Muscle of leg (tissue), 3 donors: ENCODE measurements at regions not wholly inside any gene's neighbourhood (a gene's known extent, or its start where the extent isn't known, plus 50 kb on each side); places are given as distances from the start of the nearest gene placed in this dataset.

Experiments used
- DNase-seq: peaks from one replicate; pipeline ENCODE4 v3.0.0; 2013
- H3K27ac ChIP-seq: one replicate; pipeline ENCODE4 v1.5.1; 2013; ENCODE audit warnings: mild to moderate bottlenecking, low read length, control low read depth
- H3K27me3 ChIP-seq: one replicate; pipeline ENCODE4 v1.6.1; 2013; ENCODE audit warnings: low read length; ENCODE audit not compliant: control insufficient read depth, insufficient read depth
- H3K36me3 ChIP-seq: one replicate; pipeline ENCODE4 v1.6.1; 2013; ENCODE audit warnings: low read length; ENCODE audit not compliant: control insufficient read depth, insufficient read depth
- H3K4me1 ChIP-seq: one replicate; pipeline ENCODE4 v1.6.1; 2013; ENCODE audit warnings: low read length; ENCODE audit not compliant: control insufficient read depth, insufficient read depth
- H3K4me3 ChIP-seq: one replicate; pipeline ENCODE4 v1.5.1; 2013; ENCODE audit warnings: low read length, control low read depth
- H3K9me3 ChIP-seq: replicated peaks from 2 replicates; pipeline ENCODE4 v1.6.1; 2013; ENCODE audit warnings: low read depth, low read length; ENCODE audit not compliant: control insufficient read depth
- WGBS: methylation state at CpG from one replicate; pipeline ENCODE4 v1.1.5; 2013; ENCODE audit warnings: missing lambda C conversion rate; ENCODE audit not compliant: insufficient coverage; 5-methylcytosine and 5-hydroxymethylcytosine counted together

GRCh38 chr20:60899320-60899719 is 352.7 kb upstream of the CDH4 start:
- DNase-seq, result no peak
- no peaks in the 10 kb centered on the region for H3K4me1 ChIP-seq
- H3K9me3 ChIP-seq, result peaks cover 7% of the 10 kb centered on the region
- no peak overlapping the region for H3K27ac ChIP-seq
- H3K27me3 ChIP-seq, result no peaks in the 10 kb centered on the region
- H3K36me3 ChIP-seq, result no peaks in the 10 kb centered on the region
- H3K4me3 ChIP-seq, result no peak overlapping the region
- WGBS, result 60% methylated on average over 2 of the region's 2 CpGs

GRCh38 chr20:60900618-60901017 is 351.4 kb upstream of the CDH4 start:
- DNase-seq, result no peak
- no peaks in the 10 kb centered on the region for H3K4me1 ChIP-seq
- no peak overlapping the region for H3K27ac ChIP-seq
- no peak overlapping the region for H3K4me3 ChIP-seq
- 42% methylated on average over 2 of the region's 5 CpGs for WGBS
- H3K9me3 ChIP-seq, result peaks cover 7% of the 10 kb centered on the region
- no peaks in the 10 kb centered on the region for H3K36me3 ChIP-seq
- H3K27me3 ChIP-seq, result no peaks in the 10 kb centered on the region

- no CpG with 5 or more reads among the region's 1 CpG for WGBS
- H3K4me1 ChIP-seq, result no peaks in the 10 kb centered on the region
- no peak overlapping the region for H3K27ac ChIP-seq
- H3K9me3 ChIP-seq, result peaks cover 7% of the 10 kb centered on the region
- no peak for DNase-seq
- no peaks in the 10 kb centered on the region for H3K27me3 ChIP-seq
- no peaks in the 10 kb centered on the region for H3K36me3 ChIP-seq
- H3K4me3 ChIP-seq, result no peak overlapping the region
Observed at GRCh38 chr20:60901831-60902230, 350.2 kb upstream of the CDH4 start.

- Histone ChIP-seq H3K27ac (no peak overlapping the region), H3K36me3 (no peaks in the 10 kb centered on the region), H3K27me3 (no peaks in the 10 kb centered on the region), H3K4me3 (no peak overlapping the region), H3K4me1 (no peaks in the 10 kb centered on the region), H3K9me3 (peaks cover 7% of the 10 kb centered on the region)
- DNase-seq, result no peak
- 74% methylated on average over 7 of the region's 13 CpGs for WGBS
Observed at GRCh38 chr20:60903325-60903971, 348.6 kb upstream of the CDH4 start.

GRCh38 chr20:60904730-60905129 is 347.3 kb upstream of the CDH4 start:
- DNase-seq, result no peak

GRCh38 chr20:60905919-60906318 is 346.1 kb upstream of the CDH4 start:
- Histone ChIP-seq H3K36me3 (no peaks in the 10 kb centered on the region), H3K27ac (no peak overlapping the region), H3K4me1 (no peaks in the 10 kb centered on the region), H3K9me3 (peaks cover 7% of the 10 kb centered on the region), H3K27me3 (no peaks in the 10 kb centered on the region), H3K4me3 (no peak overlapping the region)
- WGBS, result no CpG with 5 or more reads among the region's 2 CpGs
- DNase-seq, result no peak

More at GRCh38 chr20:60904730-60905129, 347.3 kb upstream of the CDH4 start:
- H3K4me3 ChIP-seq, result no peak overlapping the region
- H3K9me3 ChIP-seq, result peaks cover 7% of the 10 kb centered on the region
- no peak overlapping the region for H3K27ac ChIP-seq
- H3K4me1 ChIP-seq, result no peaks in the 10 kb centered on the region
- no peaks in the 10 kb centered on the region for H3K36me3 ChIP-seq
- no peaks in the 10 kb centered on the region for H3K27me3 ChIP-seq

GRCh38 chr20:60906555-60906954 is 345.5 kb upstream of the CDH4 start:
- no peak overlapping the region for H3K4me3 ChIP-seq
- peaks cover 7% of the 10 kb centered on the region for H3K9me3 ChIP-seq
- no peak overlapping the region for H3K27ac ChIP-seq
- no peaks in the 10 kb centered on the region for H3K36me3 ChIP-seq
- no peak for DNase-seq
- WGBS, result 95% methylated on average over 4 of the region's 4 CpGs
- no peaks in the 10 kb centered on the region for H3K27me3 ChIP-seq
- no peaks in the 10 kb centered on the region for H3K4me1 ChIP-seq

- H3K4me3 ChIP-seq, result no peak overlapping the region
- no peaks in the 10 kb centered on the region for H3K36me3 ChIP-seq
- no CpG with 5 or more reads among the region's 4 CpGs for WGBS
- no peaks in the 10 kb centered on the region for H3K9me3 ChIP-seq
- H3K4me1 ChIP-seq, result no peaks in the 10 kb centered on the region
- H3K27me3 ChIP-seq, result no peaks in the 10 kb centered on the region
- no peak for DNase-seq
- H3K27ac ChIP-seq, result no peak overlapping the region
Observed at GRCh38 chr20:60913298-60913697, 338.8 kb upstream of the CDH4 start.

GRCh38 chr20:60921022-60921622 is 330.9 kb upstream of the CDH4 start:
- DNase-seq, result peak; percentile 63
- Histone ChIP-seq H3K27me3 (peaks cover 5% of the 10 kb centered on the region), H3K9me3 (no peaks in the 10 kb centered on the region), H3K4me3 (no peak overlapping the region), H3K36me3 (no peaks in the 10 kb centered on the region), H3K4me1 (no peaks in the 10 kb centered on the region), H3K27ac (no peak overlapping the region)
- 67% methylated on average over 1 of the region's 7 CpGs for WGBS

- H3K36me3 ChIP-seq, result no peaks in the 10 kb centered on the region
- H3K4me1 ChIP-seq, result no peaks in the 10 kb centered on the region
- DNase-seq, result no peak
- H3K4me3 ChIP-seq, result no peak overlapping the region
- no peak overlapping the region for H3K27ac ChIP-seq
- no peaks in the 10 kb centered on the region for H3K27me3 ChIP-seq
- 64% methylated on average over 2 of the region's 4 CpGs for WGBS
- no peaks in the 10 kb centered on the region for H3K9me3 ChIP-seq
Observed at GRCh38 chr20:60926831-60927230, 325.2 kb upstream of the CDH4 start.

GRCh38 chr20:60928341-60928740 is 323.7 kb upstream of the CDH4 start:
- 71% methylated on average over 1 of the region's 1 CpG for WGBS
- H3K9me3 ChIP-seq, result no peaks in the 10 kb centered on the region

More at GRCh38 chr20:60928341-60928740, 323.7 kb upstream of the CDH4 start:
- H3K27me3 ChIP-seq, result no peaks in the 10 kb centered on the region
- no peaks in the 10 kb centered on the region for H3K36me3 ChIP-seq
- DNase-seq, result no peak
- H3K4me3 ChIP-seq, result no peak overlapping the region
- no peak overlapping the region for H3K27ac ChIP-seq
- H3K4me1 ChIP-seq, result no peaks in the 10 kb centered on the region
